Loucy (cell line): ENCODE measurements at regions not wholly inside any gene's neighbourhood (a gene's known extent, or its start where the extent isn't known, plus 50 kb on each side); places are given as distances from the start of the nearest gene placed in this dataset.

Experiments
- H2AFZ ChIP-seq: fragments of 200-600 bp; sonication (generic); 2 replicates; pipeline ENCODE4 v1.6.0; 2016; ENCODE audit warnings: antibody characterized with exemption, mild to moderate bottlenecking, low read length, moderate library complexity
- H3F3A ChIP-seq: fragments of 200-600 bp; 2 replicates; pipeline ENCODE4 v1.6.0; 2016; ENCODE audit warnings: antibody characterized with exemption, low read depth, mild to moderate bottlenecking
- H3K27me3 ChIP-seq: fragments of 200-600 bp; sonication (generic); 2 replicates; pipeline ENCODE4 v1.6.1; 2014; ENCODE audit warnings: low read length, mild to moderate bottlenecking; ENCODE audit not compliant: insufficient read depth, poor library complexity, severe bottlenecking
- H3K36me3 ChIP-seq: fragments of 200-600 bp; sonication (generic); 2 replicates; pipeline ENCODE4 v1.6.1; 2016; ENCODE audit warnings: low read length; ENCODE audit not compliant: insufficient read depth
- H3K4me1 ChIP-seq: fragments of 200-600 bp; sonication (generic); 2 replicates; pipeline ENCODE4 v1.5.1; 2014; ENCODE audit warnings: low read length, mild to moderate bottlenecking; ENCODE audit not compliant: insufficient read depth, poor library complexity, severe bottlenecking
- H3K4me2 ChIP-seq: fragments of 200-600 bp; sonication (generic); 2 replicates; pipeline ENCODE4 v1.6.0; 2014; ENCODE audit warnings: antibody characterized with exemption, low read length, low read depth, mild to moderate bottlenecking; ENCODE audit not compliant: poor library complexity, severe bottlenecking
- H3K4me3 ChIP-seq: fragments of 200-600 bp; sonication (generic); 2 replicates; pipeline ENCODE4 v1.5.1; 2014; ENCODE audit warnings: low read length, mild to moderate bottlenecking, mixed read lengths; ENCODE audit not compliant: poor library complexity, severe bottlenecking
- H3K79me2 ChIP-seq: fragments of 200-600 bp; sonication (generic); 2 replicates; pipeline ENCODE4 v1.6.1; 2014; ENCODE audit warnings: low read length; ENCODE audit not compliant: insufficient read depth
- H3K9ac ChIP-seq: fragments of 200-600 bp; sonication (generic); 2 replicates; pipeline ENCODE4 v1.6.0; 2014; ENCODE audit warnings: mild to moderate bottlenecking, low read depth, low read length, moderate library complexity; ENCODE audit not compliant: poor library complexity, severe bottlenecking
- H3K9me2 ChIP-seq: fragments of 200-600 bp; sonication (generic); replicated peaks from 2 replicates; pipeline ENCODE4 v1.6.1; 2016; ENCODE audit warnings: low read depth, low read length, mixed read lengths
- H3K9me3 ChIP-seq: fragments of 200-600 bp; sonication (generic); 2 replicates; pipeline ENCODE4 v1.6.1; 2014; ENCODE audit warnings: mild to moderate bottlenecking, antibody characterized with exemption, low read length, low read depth; ENCODE audit not compliant: insufficient read depth
- H4K20me1 ChIP-seq: fragments of 200-600 bp; sonication (generic); 2 replicates; pipeline ENCODE4 v1.6.0; 2014; ENCODE audit warnings: antibody characterized with exemption, low read length, mild to moderate bottlenecking; ENCODE audit not compliant: insufficient read depth, poor library complexity, severe bottlenecking
- CTCF ChIP-seq: fragments of 200-600 bp; sonication (generic); conservative IDR thresholded peaks from 2 replicates; pipeline ENCODE4 v1.5.1; 2014; ENCODE audit warnings: mild to moderate bottlenecking, antibody characterized with exemption, low read length
- EZH2phosphoT487 ChIP-seq: fragments of 200-600 bp; IDR thresholded peaks from 2 replicates; pipeline ENCODE4 v1.6.1; 2018; ENCODE audit warnings: antibody characterized with exemption, mild to moderate bottlenecking, moderate library complexity, borderline replicate concordance

GRCh38 chr15:46127361-46127874, 492.6 kb downstream of the SQOR start:
- Histone ChIP-seq H3K9me3 (peaks cover 13% of the 10 kb centered on the region; the same call in 1 of the 2 replicates), H3K27me3 (no peaks in the 10 kb centered on the region), H4K20me1 (no peaks in the 10 kb centered on the region), H2AFZ (no peak overlapping the region), H3K79me2 (no peaks in the 10 kb centered on the region), H3K4me3 (no peak overlapping the region), H3K9me2 (no peaks in the 10 kb centered on the region), H3K4me1 (no peaks in the 10 kb centered on the region), H3F3A (no peaks in the 10 kb centered on the region), H3K36me3 (no peaks in the 10 kb centered on the region), H3K4me2 (no peak overlapping the region), H3K9ac (no peak overlapping the region)
- TF ChIP-seq EZH2phosphoT487 (no peak), CTCF (no peak)

- Histone ChIP-seq H3K9me2 (no peaks in the 10 kb centered on the region), H2AFZ (no peak overlapping the region), H3K4me2 (no peak overlapping the region), H3K79me2 (no peaks in the 10 kb centered on the region), H3K9ac (no peak overlapping the region), H3K9me3 (no peaks in the 10 kb centered on the region), H3K4me1 (no peaks in the 10 kb centered on the region), H4K20me1 (no peaks in the 10 kb centered on the region), H3K36me3 (no peaks in the 10 kb centered on the region), H3K4me3 (no peak overlapping the region), H3K27me3 (no peaks in the 10 kb centered on the region), H3F3A (no peaks in the 10 kb centered on the region)
- TF ChIP-seq EZH2phosphoT487 (no peak), CTCF (no peak)
Observed at GRCh38 chr15:46129145-46129544, 494.3 kb downstream of the SQOR start.

- Histone ChIP-seq H3K27me3 (no peaks in the 10 kb centered on the region), H3K4me3 (no peak overlapping the region), H4K20me1 (no peaks in the 10 kb centered on the region), H3K79me2 (no peaks in the 10 kb centered on the region), H2AFZ (no peak overlapping the region), H3K4me2 (no peak overlapping the region), H3K9me2 (no peaks in the 10 kb centered on the region), H3K9ac (no peak overlapping the region), H3K9me3 (0 out of 2 replicates have a peak, but pooled peaks cover 3% of the 10 kb centered on the region), H3F3A (no peaks in the 10 kb centered on the region), H3K36me3 (no peaks in the 10 kb centered on the region), H3K4me1 (no peaks in the 10 kb centered on the region)
- no peak for TF ChIP-seq CTCF
- no peak for TF ChIP-seq EZH2phosphoT487
Observed at GRCh38 chr15:46131876-46132275, 497.0 kb downstream of the SQOR start.
